ENCODE measurements at regions not wholly inside any gene's neighbourhood (a gene's known extent, or its start where the extent isn't known, plus 50 kb on each side); places are given as distances from the start of the nearest gene placed in this dataset.

DNA sequence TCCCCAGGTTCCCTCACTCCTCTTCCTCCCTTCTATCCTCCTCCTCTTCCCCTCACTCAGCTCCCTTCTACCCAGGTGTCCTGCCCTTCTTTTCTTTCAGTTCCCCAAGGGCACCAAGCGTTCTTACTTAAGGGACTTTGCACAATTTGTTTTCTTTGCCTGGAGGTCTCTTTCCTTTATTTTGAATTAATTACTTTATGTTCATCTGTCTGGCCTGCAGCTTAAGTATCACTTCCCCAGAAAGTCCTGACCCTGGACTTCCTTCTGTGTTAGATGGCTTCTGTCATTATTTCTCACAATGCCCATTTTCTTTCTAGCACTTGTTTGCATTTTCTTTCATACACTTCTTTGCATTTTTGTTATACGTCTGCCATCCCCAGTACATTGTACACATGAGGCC, 350.6 kb downstream of the SH3GL2 start:
- WGBS, 3 donors, result 73 to 86% (median 79%) methylated on average over 2 of the region's 2 CpGs
- Histone ChIP-seq H3K27me3 (ENCODE audit: control insufficient read depth in 3 of 3, insufficient read depth in 3 of 3, low read length in 3 of 3) (no peaks in the 10 kb centered on the region), H3K9me3 (ENCODE audit: control insufficient read depth in 2 of 2, insufficient read depth in 1 of 2, low read depth in 1 of 2, low read length in 1 of 2) (no peaks in the 10 kb centered on the region), H3K4me1 (ENCODE audit: control insufficient read depth in 3 of 3, insufficient read depth in 2 of 3, low read depth in 1 of 3, low read length in 2 of 3) (no peaks in the 10 kb centered on the region), H3K36me3 (ENCODE audit: control insufficient read depth in 3 of 3, insufficient read depth in 2 of 3, low read depth in 1 of 3, low read length in 3 of 3) (no peaks in the 10 kb centered on the region), H3K27ac (ENCODE audit: low read depth in 1 of 3, low read length in 2 of 3) (no peak overlapping the region), H3K4me3 (ENCODE audit: low read depth in 1 of 3, low read length in 3 of 3) (no peak overlapping the region)
- FAIRE-seq (no peak), DNase-seq (no peak)

DNA sequence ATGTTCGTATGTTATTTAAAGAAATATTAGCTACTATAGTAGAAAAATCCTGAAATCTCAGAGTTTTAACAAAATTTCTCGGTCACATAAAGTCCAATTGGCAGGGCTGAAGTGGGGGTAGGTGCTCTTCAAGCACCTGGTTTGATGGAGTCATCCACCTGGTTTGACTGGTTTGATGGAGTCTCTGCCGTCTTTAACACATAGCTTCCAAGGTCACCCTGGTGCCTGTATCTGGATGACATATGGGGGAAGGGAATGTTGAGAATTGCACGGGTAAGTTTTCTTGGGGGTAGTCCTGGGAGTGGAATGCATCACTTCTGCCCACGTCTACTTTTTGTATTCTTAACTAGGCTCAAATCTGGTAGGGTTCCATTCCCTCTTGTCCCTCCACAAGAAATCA, 351.2 kb downstream of the SH3GL2 start:
- no peaks in the 10 kb centered on the region for H3K4me1 ChIP-seq (ENCODE audit: control insufficient read depth in 3 of 3, insufficient read depth in 2 of 3, low read depth in 1 of 3, low read length in 2 of 3)
- no peaks in the 10 kb centered on the region for H3K36me3 ChIP-seq (ENCODE audit: control insufficient read depth in 3 of 3, insufficient read depth in 2 of 3, low read depth in 1 of 3, low read length in 3 of 3)
- H3K27me3 ChIP-seq (ENCODE audit: control insufficient read depth in 3 of 3, insufficient read depth in 3 of 3, low read length in 3 of 3), result no peaks in the 10 kb centered on the region
- no peak for DNase-seq
- no peak overlapping the region for H3K27ac ChIP-seq (ENCODE audit: low read depth in 1 of 3, low read length in 2 of 3)
- no peaks in the 10 kb centered on the region for H3K9me3 ChIP-seq (ENCODE audit: control insufficient read depth in 2 of 2, insufficient read depth in 1 of 2, low read depth in 1 of 2, low read length in 1 of 2)
- WGBS, 3 donors, result 67 to 75% (median 74%) methylated on average over 5 of the region's 5 CpGs
- FAIRE-seq, result no peak
- no peak overlapping the region for H3K4me3 ChIP-seq (ENCODE audit: low read depth in 1 of 3, low read length in 3 of 3)

DNA sequence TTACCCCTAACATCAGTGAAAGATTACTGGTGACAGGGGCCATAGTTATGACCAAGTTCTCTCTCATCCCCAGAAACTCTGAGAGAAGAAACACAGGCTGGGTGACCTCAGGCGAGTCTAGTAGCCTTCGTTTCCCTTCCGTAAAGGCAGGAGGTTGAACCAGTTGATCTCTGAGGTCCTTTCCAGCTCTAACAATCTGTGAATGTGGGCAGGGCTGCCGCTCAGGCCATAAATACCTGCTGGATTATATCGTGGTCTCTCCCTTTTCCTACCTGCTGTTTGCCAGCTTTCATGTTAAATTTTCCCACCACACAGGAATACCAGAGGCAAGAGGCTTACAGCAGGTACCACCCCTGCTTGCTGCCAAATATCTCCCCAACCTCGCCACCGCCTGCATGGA, 357.5 kb downstream of the SH3GL2 start:
- FAIRE-seq (no peak), DNase-seq (peak in 1 of 2 donors; percentile 37)
- WGBS, 3 donors, result 46 to 63% (median 57%) methylated on average over 7 of the region's 7 CpGs

DNA sequence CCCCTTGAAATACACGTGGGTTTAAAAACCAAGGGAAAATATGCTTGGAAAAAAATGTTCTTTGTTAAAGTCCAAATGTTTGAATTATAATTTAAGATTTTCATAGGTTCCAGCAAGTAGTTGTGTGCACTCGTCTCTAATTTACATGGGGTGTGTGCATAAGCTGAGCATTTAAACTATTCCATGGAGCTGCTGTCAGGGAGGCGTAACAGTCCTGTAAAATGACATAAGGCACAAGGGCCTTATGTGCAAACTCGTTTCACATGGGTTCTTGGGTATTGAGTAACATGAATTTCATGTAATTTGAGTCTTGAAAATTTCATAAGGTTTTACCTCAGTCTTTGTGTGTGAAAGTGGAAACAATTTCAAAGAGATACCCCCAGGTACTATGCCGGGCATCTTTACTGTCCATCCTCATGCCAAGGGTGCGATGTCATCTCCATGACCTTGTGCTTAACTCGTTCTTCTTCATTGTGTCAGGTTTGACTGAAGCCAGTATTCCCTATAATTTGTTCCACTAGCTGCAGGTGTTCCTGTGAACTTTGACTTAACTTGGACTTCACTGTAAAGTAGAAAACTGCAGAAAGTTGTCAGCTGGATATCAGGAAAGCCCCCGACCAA, 359.3 kb downstream of the SH3GL2 start:
- 61 to 69% (median 66%) methylated on average over 8 of the region's 8 CpGs for WGBS, 3 donors
- no peaks in the 10 kb centered on the region for H3K9me3 ChIP-seq (ENCODE audit: control insufficient read depth in 2 of 2, insufficient read depth in 1 of 2, low read depth in 1 of 2, low read length in 1 of 2)
- H3K4me1 ChIP-seq (ENCODE audit: control insufficient read depth in 3 of 3, insufficient read depth in 2 of 3, low read depth in 1 of 3, low read length in 2 of 3), result no peaks in the 10 kb centered on the region
- H3K4me3 ChIP-seq (ENCODE audit: low read depth in 1 of 3, low read length in 3 of 3), result no peak overlapping the region
- H3K27ac ChIP-seq (ENCODE audit: low read depth in 1 of 3, low read length in 2 of 3), result no peak overlapping the region
- FAIRE-seq (no peak), DNase-seq (no peak)
- H3K36me3 ChIP-seq (ENCODE audit: control insufficient read depth in 3 of 3, insufficient read depth in 2 of 3, low read depth in 1 of 3, low read length in 3 of 3), result no peaks in the 10 kb centered on the region
- H3K27me3 ChIP-seq (ENCODE audit: control insufficient read depth in 3 of 3, insufficient read depth in 3 of 3, low read length in 3 of 3), result no peaks in the 10 kb centered on the region

More for the DNA sequence above, 357.5 kb downstream of the SH3GL2 start:
- H3K4me1 ChIP-seq (ENCODE audit: control insufficient read depth in 3 of 3, insufficient read depth in 2 of 3, low read depth in 1 of 3, low read length in 2 of 3), result no peaks in the 10 kb centered on the region
- H3K27ac ChIP-seq (ENCODE audit: low read depth in 1 of 3, low read length in 2 of 3), result no peak overlapping the region
- no peaks in the 10 kb centered on the region for H3K9me3 ChIP-seq (ENCODE audit: control insufficient read depth in 2 of 2, insufficient read depth in 1 of 2, low read depth in 1 of 2, low read length in 1 of 2)
- H3K4me3 ChIP-seq (ENCODE audit: low read depth in 1 of 3, low read length in 3 of 3), result no peak overlapping the region
- no peaks in the 10 kb centered on the region for H3K36me3 ChIP-seq (ENCODE audit: control insufficient read depth in 3 of 3, insufficient read depth in 2 of 3, low read depth in 1 of 3, low read length in 3 of 3)
- H3K27me3 ChIP-seq (ENCODE audit: control insufficient read depth in 3 of 3, insufficient read depth in 3 of 3, low read length in 3 of 3), result no peaks in the 10 kb centered on the region

DNA sequence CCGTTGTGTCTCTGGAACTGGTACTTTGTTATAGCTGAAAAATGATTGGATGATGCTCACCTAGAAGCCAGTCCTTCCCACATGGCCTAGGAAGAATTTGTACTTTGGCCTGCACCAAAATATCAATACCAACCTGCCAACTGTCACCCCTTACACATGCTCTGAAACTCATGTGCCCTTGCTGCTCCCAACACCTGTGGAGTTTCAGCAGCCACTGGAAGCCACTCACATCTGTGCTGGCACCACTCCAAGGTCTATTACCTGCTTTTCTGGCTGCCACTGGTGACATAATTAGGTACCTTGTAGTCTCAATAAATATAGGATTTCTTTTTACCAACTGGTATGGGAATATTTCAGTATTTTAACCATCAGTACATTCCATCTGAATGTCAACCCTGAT, 363.6 kb downstream of the SH3GL2 start:
- no peak overlapping the region for H3K4me3 ChIP-seq (ENCODE audit: low read depth in 1 of 3, low read length in 3 of 3)
- FAIRE-seq (no peak), DNase-seq (peak in 1 of 2 donors; percentile 15)
- no peak overlapping the region for H3K27ac ChIP-seq (ENCODE audit: low read depth in 1 of 3, low read length in 2 of 3)
- no peaks in the 10 kb centered on the region for H3K4me1 ChIP-seq (ENCODE audit: control insufficient read depth in 3 of 3, insufficient read depth in 2 of 3, low read depth in 1 of 3, low read length in 2 of 3)
- H3K27me3 ChIP-seq (ENCODE audit: control insufficient read depth in 3 of 3, insufficient read depth in 3 of 3, low read length in 3 of 3), result no peaks in the 10 kb centered on the region
- WGBS, 3 donors, result 54 to 84% (median 69%) methylated on average over 1 of the region's 1 CpG
- H3K36me3 ChIP-seq (ENCODE audit: control insufficient read depth in 3 of 3, insufficient read depth in 2 of 3, low read depth in 1 of 3, low read length in 3 of 3), result no peaks in the 10 kb centered on the region
- H3K9me3 ChIP-seq (ENCODE audit: control insufficient read depth in 2 of 2, insufficient read depth in 1 of 2, low read depth in 1 of 2, low read length in 1 of 2), result no peaks in the 10 kb centered on the region

DNA sequence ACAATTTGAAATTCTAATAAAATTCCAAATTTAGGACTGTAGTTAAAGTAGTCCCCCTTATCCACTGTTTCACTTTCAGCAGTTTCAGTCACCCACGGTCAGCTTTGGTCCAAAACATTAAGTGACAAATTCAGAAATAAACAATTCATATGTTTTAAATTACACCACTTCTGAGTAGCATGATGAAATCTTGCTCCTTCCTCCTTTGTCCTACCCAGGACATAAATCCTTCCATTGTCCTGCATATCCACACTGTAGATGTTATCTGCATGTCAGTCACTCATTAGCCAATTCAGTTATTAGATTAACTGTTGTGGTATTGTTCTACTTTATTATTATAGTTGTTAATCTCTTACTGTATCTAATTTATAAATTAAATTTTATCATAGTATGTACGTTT, 376.5 kb downstream of the SH3GL2 start:
- WGBS, 3 donors, result 12 to 41% (median 18%) methylated on average over 2 of the region's 2 CpGs
- DNase-seq (no peak), FAIRE-seq (no peak)
- Histone ChIP-seq H3K9me3 (ENCODE audit: control insufficient read depth in 2 of 2, insufficient read depth in 1 of 2, low read depth in 1 of 2, low read length in 1 of 2) (no peaks in the 10 kb centered on the region), H3K36me3 (ENCODE audit: control insufficient read depth in 3 of 3, insufficient read depth in 2 of 3, low read depth in 1 of 3, low read length in 3 of 3) (no peaks in the 10 kb centered on the region), H3K4me1 (ENCODE audit: control insufficient read depth in 3 of 3, insufficient read depth in 2 of 3, low read depth in 1 of 3, low read length in 2 of 3) (no peaks in the 10 kb centered on the region), H3K27ac (ENCODE audit: low read depth in 1 of 3, low read length in 2 of 3) (no peak overlapping the region), H3K4me3 (ENCODE audit: low read depth in 1 of 3, low read length in 3 of 3) (no peak overlapping the region), H3K27me3 (ENCODE audit: control insufficient read depth in 3 of 3, insufficient read depth in 3 of 3, low read length in 3 of 3) (no peaks in the 10 kb centered on the region)

DNA sequence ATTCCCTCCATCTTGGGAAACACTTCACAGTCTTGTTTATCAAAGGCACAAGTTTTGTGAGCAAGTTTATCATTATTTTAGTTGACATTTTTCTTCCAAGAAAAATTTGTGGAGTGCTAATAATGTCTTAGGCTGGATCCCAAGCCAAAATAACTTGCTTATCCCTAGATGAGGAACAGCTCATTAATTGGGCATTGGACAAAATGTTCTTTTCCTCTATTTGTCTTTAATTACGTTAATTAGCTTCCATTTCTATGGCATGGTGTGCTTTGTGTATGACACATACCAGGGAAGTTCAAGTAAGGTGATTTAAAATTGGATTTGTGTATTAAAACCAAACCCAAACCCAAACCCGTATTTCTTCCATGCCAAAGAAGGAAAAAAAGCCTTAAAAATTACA, 379.5 kb downstream of the SH3GL2 start:
- no peak for FAIRE-seq
- WGBS, 3 donors, result 72 to 85% (median 75%) methylated on average over 2 of the region's 2 CpGs

DNA sequence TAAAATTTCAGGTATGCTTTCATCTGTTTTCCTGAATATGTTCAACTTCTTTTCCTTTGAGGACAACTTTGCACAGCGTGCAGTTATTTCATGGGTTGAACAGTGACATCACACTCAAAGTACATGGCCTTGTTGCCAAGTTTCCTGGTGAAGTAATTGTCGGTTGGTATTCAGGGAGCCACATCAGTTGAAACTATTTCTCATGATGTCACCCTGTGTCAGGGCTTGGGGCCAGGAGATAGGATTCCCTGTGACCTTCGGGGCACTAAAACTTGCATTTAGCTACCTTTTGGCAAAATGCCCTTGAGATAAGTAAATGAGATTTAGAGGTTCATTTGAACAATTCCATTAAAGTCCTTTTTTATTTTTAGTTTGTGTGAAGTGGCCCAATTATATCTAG, 383.9 kb downstream of the SH3GL2 start:
- no peaks in the 10 kb centered on the region for H3K9me3 ChIP-seq (ENCODE audit: control insufficient read depth in 2 of 2, insufficient read depth in 1 of 2, low read depth in 1 of 2, low read length in 1 of 2)
- DNase-seq (peak in 1 of 2 donors; percentile 27), FAIRE-seq (no peak)
- H3K36me3 ChIP-seq (ENCODE audit: control insufficient read depth in 3 of 3, insufficient read depth in 2 of 3, low read depth in 1 of 3, low read length in 3 of 3), result no peaks in the 10 kb centered on the region
- WGBS, 3 donors, result 12 to 42% (median 20%) methylated on average over 3 of the region's 3 CpGs
- no peak overlapping the region for H3K4me3 ChIP-seq (ENCODE audit: low read depth in 1 of 3, low read length in 3 of 3)
- H3K27me3 ChIP-seq (ENCODE audit: control insufficient read depth in 3 of 3, insufficient read depth in 3 of 3, low read length in 3 of 3), result no peaks in the 10 kb centered on the region
- H3K4me1 ChIP-seq (ENCODE audit: control insufficient read depth in 3 of 3, insufficient read depth in 2 of 3, low read depth in 1 of 3, low read length in 2 of 3), result no peaks in the 10 kb centered on the region
- no peak overlapping the region for H3K27ac ChIP-seq (ENCODE audit: low read depth in 1 of 3, low read length in 2 of 3)

More for the DNA sequence above, 379.5 kb downstream of the SH3GL2 start:
- Histone ChIP-seq H3K4me3 (ENCODE audit: low read depth in 1 of 3, low read length in 3 of 3) (no peak overlapping the region), H3K4me1 (ENCODE audit: control insufficient read depth in 3 of 3, insufficient read depth in 2 of 3, low read depth in 1 of 3, low read length in 2 of 3) (no peaks in the 10 kb centered on the region), H3K27me3 (ENCODE audit: control insufficient read depth in 3 of 3, insufficient read depth in 3 of 3, low read length in 3 of 3) (no peaks in the 10 kb centered on the region), H3K27ac (ENCODE audit: low read depth in 1 of 3, low read length in 2 of 3) (no peak overlapping the region), H3K36me3 (ENCODE audit: control insufficient read depth in 3 of 3, insufficient read depth in 2 of 3, low read depth in 1 of 3, low read length in 3 of 3) (no peaks in the 10 kb centered on the region), H3K9me3 (ENCODE audit: control insufficient read depth in 2 of 2, insufficient read depth in 1 of 2, low read depth in 1 of 2, low read length in 1 of 2) (no peaks in the 10 kb centered on the region)
- DNase-seq, result no peak

DNA sequence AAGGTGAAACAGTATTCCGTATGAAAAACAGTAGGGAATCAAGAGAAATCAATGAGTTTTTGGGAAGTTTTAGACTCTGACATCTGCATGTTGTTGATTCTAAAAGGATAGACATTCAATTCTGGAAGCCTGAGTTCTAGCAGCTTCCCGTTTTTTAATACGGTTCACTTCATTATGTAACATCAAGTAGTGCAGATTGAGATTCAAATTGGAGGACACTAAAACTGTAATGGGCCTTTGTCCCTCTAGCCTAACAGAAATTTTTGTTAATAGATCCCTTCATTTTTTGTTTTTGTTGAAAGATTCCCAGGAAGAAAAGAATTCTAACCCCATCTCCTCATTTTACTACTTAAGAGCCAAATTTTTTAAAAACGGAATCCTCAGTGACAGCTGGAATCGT, 384.6 kb downstream of the SH3GL2 start:
- Histone ChIP-seq H3K4me1 (ENCODE audit: control insufficient read depth in 3 of 3, insufficient read depth in 2 of 3, low read depth in 1 of 3, low read length in 2 of 3) (no peaks in the 10 kb centered on the region), H3K36me3 (ENCODE audit: control insufficient read depth in 3 of 3, insufficient read depth in 2 of 3, low read depth in 1 of 3, low read length in 3 of 3) (no peaks in the 10 kb centered on the region), H3K27ac (ENCODE audit: low read depth in 1 of 3, low read length in 2 of 3) (no peak overlapping the region), H3K4me3 (ENCODE audit: low read depth in 1 of 3, low read length in 3 of 3) (no peak overlapping the region), H3K9me3 (ENCODE audit: control insufficient read depth in 2 of 2, insufficient read depth in 1 of 2, low read depth in 1 of 2, low read length in 1 of 2) (no peaks in the 10 kb centered on the region), H3K27me3 (ENCODE audit: control insufficient read depth in 3 of 3, insufficient read depth in 3 of 3, low read length in 3 of 3) (no peaks in the 10 kb centered on the region)
- whole genome bisulfite sequencing, 3 donors, result 60 to 79% (median 77%) methylated on average over 5 of the region's 5 CpGs
- FAIRE-seq, result no peak
- no peak for DNase-seq

Data from small intestine (tissue), 7 donors.